H1 (cell line): ENCODE measurements at regions not wholly inside any gene's neighbourhood (a gene's known extent, or its start where the extent isn't known, plus 50 kb on each side); places are given as distances from the start of the nearest gene placed in this dataset.

Experiments used
- BACH1 ChIP-seq: IDR thresholded peaks from 2 replicates; pipeline ENCODE4 v1.6.1; 2012; ENCODE audit warnings: low read length, improper control_type of control experiment
- BCL11A ChIP-seq, 2 experiments: IDR thresholded peaks; one replicate each; pipeline ENCODE4 v1.6.1; 2011; ENCODE audit warnings: low read depth in 2 of 2, low read length in 2 of 2, mild to moderate bottlenecking in 2 of 2
- CBX8 ChIP-seq: fragments of 300-800, 300-1000 bp; sonication (generic); IDR thresholded peaks from 2 replicates; pipeline ENCODE4 v1.7.1; 2016; ENCODE audit warnings: low read depth, low read length, borderline replicate concordance
- E2F6 ChIP-seq: IDR thresholded peaks from 2 replicates; pipeline ENCODE4 v1.6.1; 2012; ENCODE audit warnings: inconsistent platforms
- HDAC2 ChIP-seq, 2 experiments: fragments of 300-600 bp in 1 of 2; sonication (generic) in 1 of 2; IDR thresholded peaks; 2 replicates each; pipeline ENCODE4 v1.6.1; 2011 to 2012; ENCODE audit warnings: low read depth in 2 of 2, low read length in 2 of 2, mild to moderate bottlenecking in 2 of 2, moderate library complexity in 2 of 2, borderline replicate concordance in 1 of 2, inconsistent platforms in 1 of 2
- JUN ChIP-seq: IDR thresholded peaks from 2 replicates; pipeline ENCODE4 v1.6.1; 2011; ENCODE audit warnings: low read depth, mild to moderate bottlenecking, improper control_type of control experiment, low read length
- NANOG ChIP-seq: IDR thresholded peaks from 2 replicates; pipeline ENCODE4 v1.6.1; 2011; ENCODE audit warnings: low read length, low read depth, mild to moderate bottlenecking, inconsistent platforms; ENCODE audit not compliant: insufficient read depth, poor library complexity, severe bottlenecking
- POLR2A ChIP-seq, 2 experiments: IDR thresholded peaks; 1 replicate in 1 of 2; 2 replicates in 1 of 2; pipeline ENCODE4 v1.6.1; 2011; ENCODE audit warnings: low read depth in 2 of 2, low read length in 2 of 2, mild to moderate bottlenecking in 2 of 2; ENCODE audit errors: control extremely low read depth in 1 of 2
- SP1 ChIP-seq: IDR thresholded peaks from 2 replicates; pipeline ENCODE4 v1.6.1; 2011; ENCODE audit warnings: low read depth, low read length
- SP4 ChIP-seq: IDR thresholded peaks from 2 replicates; pipeline ENCODE4 v1.6.1; 2012; ENCODE audit warnings: low read length, inconsistent platforms
- TAF7 ChIP-seq: optimal IDR thresholded peaks from 2 replicates; pipeline ENCODE3; 2011; ENCODE audit warnings: low read depth, mild to moderate bottlenecking, inconsistent platforms, low read length, moderate library complexity, borderline replicate concordance
- TBP ChIP-seq: IDR thresholded peaks from 2 replicates; pipeline ENCODE4 v1.6.1; 2011; ENCODE audit warnings: low read depth, low read length, improper control_type of control experiment

DNA sequence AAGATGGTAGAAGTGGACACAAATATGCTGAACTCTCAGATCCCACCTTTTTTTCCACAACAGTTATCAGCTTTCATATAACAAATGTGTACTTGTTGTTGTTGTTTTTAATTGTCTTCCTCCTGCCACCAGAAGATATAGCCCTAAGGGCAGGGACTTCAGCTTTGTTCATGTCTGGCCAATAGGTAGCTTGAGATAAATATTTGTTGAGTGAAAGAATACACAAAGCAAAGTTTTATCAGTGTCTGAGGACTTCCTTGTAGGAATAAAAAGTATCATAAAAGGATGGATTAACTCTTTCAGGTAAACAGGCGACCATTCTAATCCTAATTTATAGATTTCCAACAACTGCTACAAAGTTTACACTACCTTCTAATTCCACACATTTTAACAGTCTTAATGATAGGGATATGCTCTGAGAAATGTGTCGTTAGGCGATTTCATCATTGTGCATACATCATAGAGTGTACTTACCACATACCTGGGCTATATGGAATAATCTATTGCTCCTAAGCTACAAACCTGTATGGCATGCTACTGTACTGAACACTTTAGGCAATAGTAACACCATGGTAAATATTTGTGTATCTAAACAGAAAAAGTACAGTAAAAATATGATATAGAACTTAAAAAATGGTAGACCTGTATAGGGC, 186.1 kb downstream of the ATOH1 start (continued):
- TF ChIP-seq CBX8 (no peak), NANOG (no peak), BACH1 (no peak), SP4 (no peak), JUN (no peak), POLR2A (IDR thresholded peaks at IDR 0.05; ENCODE audit: control extremely low read depth in 1 of 2, low read depth in 2 of 2, low read length in 2 of 2) (no peak), HDAC2 (IDR thresholded peaks at IDR 0.05; ENCODE audit: borderline replicate concordance in 1 of 2, low read depth in 2 of 2, low read length in 2 of 2) (no peak), E2F6 (no peak), BCL11A (IDR thresholded peaks at IDR 0.05; ENCODE audit: low read depth in 2 of 2, low read length in 2 of 2) (no peak), TAF7 (no peak), TBP (no peak), SP1 (no peak)
- TF ChIP-seq, all 59 proteins: peak for 0
